ENCODE measurements at regions not wholly inside any gene's neighbourhood (a gene's known extent, or its start where the extent isn't known, plus 50 kb on each side); places are given as distances from the start of the nearest gene placed in this dataset.

- no peaks in the 10 kb centered on the region for H3K9me3 ChIP-seq (ENCODE audit: low read depth)
- H3K79me2 ChIP-seq (ENCODE audit: low read depth), result no peaks in the 10 kb centered on the region
- Mint-ChIP-seq H3K36me3 (peaks cover 2% of the 10 kb centered on the region), H3K4me1 (peaks cover 13% of the 10 kb centered on the region), H3K27me3 (ENCODE audit: insufficient read depth, low read depth) (peaks cover 2% of the 10 kb centered on the region), H3K4me3 (no peak overlapping the region), H3K9me3 (no peaks in the 10 kb centered on the region), H3K27ac (no peak overlapping the region)
- H3K4me2 ChIP-seq, result no peak overlapping the region
- no peaks in the 10 kb centered on the region for H3K36me3 ChIP-seq
- no peak for DNase-seq (ENCODE audit: low spot score)
- no peak overlapping the region for H2AFZ ChIP-seq (replicated peaks)
- no peak overlapping the region for H3K27ac ChIP-seq
- H3F3A ChIP-seq (ENCODE audit: low read depth), result no peaks in the 10 kb centered on the region
- no peaks in the 10 kb centered on the region for H3K4me1 ChIP-seq
- no peaks in the 10 kb centered on the region for H3K27me3 ChIP-seq
- H4K20me1 ChIP-seq (ENCODE audit: low read depth), result no peaks in the 10 kb centered on the region
- H3K4me3 ChIP-seq, result no peak overlapping the region
- no peak for TF ChIP-seq EZH2phosphoT487 (IDR thresholded peaks at IDR 0.05)
- no peak for TF ChIP-seq EZH2 (IDR thresholded peaks at IDR 0.05)
- TF ChIP-seq CTCF (IDR thresholded peaks at IDR 0.05), result no peak
- no peak overlapping the region for H3K9ac ChIP-seq
Measured at GRCh38 chr12:28794786-28795185, 354.3 kb upstream of the FAR2 start.

DNA sequence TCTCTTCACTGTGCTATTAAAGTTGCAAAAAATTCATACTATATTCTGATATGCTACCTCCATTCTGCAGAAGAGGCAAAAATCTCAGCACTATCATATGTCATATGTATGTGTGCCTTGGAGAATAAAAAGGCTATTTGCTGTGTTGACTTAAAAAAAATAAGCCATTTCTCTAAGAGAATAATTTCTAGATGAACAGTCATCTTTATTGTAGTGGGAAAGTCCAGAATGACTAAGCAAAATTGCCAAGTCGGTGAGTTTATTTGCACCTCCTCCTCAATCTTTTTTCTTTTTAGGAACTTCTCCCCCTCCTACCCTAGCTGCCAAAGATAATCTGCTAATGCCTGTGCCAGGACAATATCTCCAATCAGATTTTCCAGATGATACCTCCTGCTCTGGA, 353.8 kb upstream of the FAR2 start:
- peaks cover 2% of the 10 kb centered on the region for H3K27me3 Mint-ChIP-seq (ENCODE audit: insufficient read depth, low read depth)
- H3K36me3 Mint-ChIP-seq, result peaks cover 2% of the 10 kb centered on the region
- Histone ChIP-seq H4K20me1 (ENCODE audit: low read depth) (no peaks in the 10 kb centered on the region), H2AFZ (replicated peaks) (no peak overlapping the region), H3K27ac (no peak overlapping the region), H3K9me3 (ENCODE audit: low read depth) (no peaks in the 10 kb centered on the region), H3K79me2 (ENCODE audit: low read depth) (no peaks in the 10 kb centered on the region), H3K27me3 (no peaks in the 10 kb centered on the region), H3K36me3 (no peaks in the 10 kb centered on the region), H3K4me2 (no peak overlapping the region), H3F3A (ENCODE audit: low read depth) (no peaks in the 10 kb centered on the region), H3K4me1 (no peaks in the 10 kb centered on the region), H3K4me3 (no peak overlapping the region), H3K9ac (no peak overlapping the region)
- no peak for DNase-seq (ENCODE audit: low spot score)
- no peak for TF ChIP-seq CTCF (IDR thresholded peaks at IDR 0.05)
- no peak for TF ChIP-seq EZH2phosphoT487 (IDR thresholded peaks at IDR 0.05)
- no peak for TF ChIP-seq EZH2 (IDR thresholded peaks at IDR 0.05)
- no peak overlapping the region for H3K27ac Mint-ChIP-seq
- H3K4me1 Mint-ChIP-seq, result peaks cover 13% of the 10 kb centered on the region
- no peaks in the 10 kb centered on the region for H3K9me3 Mint-ChIP-seq
- H3K4me3 Mint-ChIP-seq, result no peak overlapping the region

- Histone ChIP-seq H3K27ac (no peak overlapping the region), H3K79me2 (ENCODE audit: low read depth) (no peaks in the 10 kb centered on the region), H3K36me3 (no peaks in the 10 kb centered on the region), H3K9me3 (ENCODE audit: low read depth) (no peaks in the 10 kb centered on the region), H3K4me1 (no peaks in the 10 kb centered on the region), H3K9ac (no peak overlapping the region), H2AFZ (replicated peaks) (no peak overlapping the region), H3F3A (ENCODE audit: low read depth) (no peaks in the 10 kb centered on the region), H3K27me3 (no peaks in the 10 kb centered on the region), H3K4me3 (no peak overlapping the region), H4K20me1 (ENCODE audit: low read depth) (no peaks in the 10 kb centered on the region), H3K4me2 (no peak overlapping the region)
- H3K9me3 Mint-ChIP-seq, result no peaks in the 10 kb centered on the region
- TF ChIP-seq EZH2 (IDR thresholded peaks at IDR 0.05), result no peak
- TF ChIP-seq EZH2phosphoT487 (IDR thresholded peaks at IDR 0.05), result no peak
- TF ChIP-seq CTCF (IDR thresholded peaks at IDR 0.05), result no peak
- H3K27ac Mint-ChIP-seq, result no peak overlapping the region
- no peak overlapping the region for H3K4me3 Mint-ChIP-seq
- H3K4me1 Mint-ChIP-seq, result peaks cover 2% of the 10 kb centered on the region
- DNase-seq (ENCODE audit: low spot score), result no peak
- H3K27me3 Mint-ChIP-seq (ENCODE audit: insufficient read depth, low read depth), result peaks cover 2% of the 10 kb centered on the region
- peaks cover 2% of the 10 kb centered on the region for H3K36me3 Mint-ChIP-seq
Measured at GRCh38 chr12:28799348-28799747, 349.7 kb upstream of the FAR2 start.

DNA sequence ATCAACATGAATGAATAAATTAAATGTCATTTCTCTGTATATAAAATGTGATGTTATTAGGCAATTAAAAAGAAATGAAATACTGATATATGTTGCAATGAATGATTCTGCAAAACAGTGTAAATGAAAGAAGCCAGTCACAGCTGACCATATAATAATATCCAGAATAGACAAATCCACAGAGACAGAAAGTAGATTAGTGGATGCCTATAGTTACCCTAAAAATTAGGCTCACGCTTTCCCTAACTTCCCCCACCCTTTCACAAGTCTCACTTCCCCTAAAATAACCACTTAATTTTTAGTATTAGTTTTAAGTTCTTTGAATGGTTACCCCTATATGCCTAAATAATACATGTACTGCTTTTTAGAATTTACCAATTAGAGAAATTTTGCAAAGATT, 348.9 kb upstream of the FAR2 start:
- no peak overlapping the region for H3K27ac Mint-ChIP-seq
- Histone ChIP-seq H3K4me2 (no peak overlapping the region), H2AFZ (replicated peaks) (no peak overlapping the region), H3K79me2 (ENCODE audit: low read depth) (no peaks in the 10 kb centered on the region), H4K20me1 (ENCODE audit: low read depth) (no peaks in the 10 kb centered on the region), H3K27me3 (no peaks in the 10 kb centered on the region), H3K4me3 (no peak overlapping the region), H3K36me3 (no peaks in the 10 kb centered on the region), H3F3A (ENCODE audit: low read depth) (no peaks in the 10 kb centered on the region), H3K9me3 (ENCODE audit: low read depth) (no peaks in the 10 kb centered on the region), H3K9ac (no peak overlapping the region), H3K4me1 (no peaks in the 10 kb centered on the region), H3K27ac (no peak overlapping the region)
- DNase-seq (ENCODE audit: low spot score), result no peak
- no peak for TF ChIP-seq EZH2 (IDR thresholded peaks at IDR 0.05)
- H3K36me3 Mint-ChIP-seq, result peaks cover 2% of the 10 kb centered on the region
- peaks cover 2% of the 10 kb centered on the region for H3K27me3 Mint-ChIP-seq (ENCODE audit: insufficient read depth, low read depth)
- no peaks in the 10 kb centered on the region for H3K4me1 Mint-ChIP-seq
- no peaks in the 10 kb centered on the region for H3K9me3 Mint-ChIP-seq
- no peak overlapping the region for H3K4me3 Mint-ChIP-seq
